Endothelial cell of umbilical vein (primary cell): ENCODE measurements at regions not wholly inside any gene's neighbourhood (a gene's known extent, or its start where the extent isn't known, plus 50 kb on each side); places are given as distances from the start of the nearest gene placed in this dataset.

Experiments
- EZH2 ChIP-seq: IDR thresholded peaks from 2 replicates; pipeline ENCODE4 v1.6.1; 2012; ENCODE audit warnings: borderline replicate concordance, low read depth, mild to moderate bottlenecking, moderate library complexity, low read length, inconsistent platforms; ENCODE audit not compliant: severe bottlenecking
- FOS ChIP-seq: IDR thresholded peaks from 2 replicates; pipeline ENCODE4 v1.6.1; 2011; ENCODE audit warnings: mild to moderate bottlenecking, low read length, moderate library complexity, borderline replicate concordance; ENCODE audit not compliant: insufficient read depth
- GATA2 ChIP-seq: IDR thresholded peaks from 2 replicates; pipeline ENCODE4 v1.7.0; 2011; ENCODE audit warnings: low read depth, mild to moderate bottlenecking, moderate library complexity, mixed read lengths, low read length; ENCODE audit not compliant: insufficient read length, insufficient read depth
- JUN ChIP-seq: IDR thresholded peaks from 2 replicates; pipeline ENCODE4 v1.6.1; 2011; ENCODE audit warnings: borderline replicate concordance, low read depth; ENCODE audit not compliant: insufficient read length, insufficient read depth
- MYC ChIP-seq: IDR thresholded peaks from one replicate; pipeline ENCODE4 v1.6.1; 2011; ENCODE audit warnings: mild to moderate bottlenecking, low read depth, low read length
- POLR2A ChIP-seq: IDR thresholded peaks from 2 replicates; pipeline ENCODE4 v1.6.1; 2012; ENCODE audit warnings: low read depth, mild to moderate bottlenecking, control low read depth, low read length
- POLR2AphosphoS5 ChIP-seq: IDR thresholded peaks from 2 replicates; pipeline ENCODE4 v1.6.1; 2012; ENCODE audit warnings: low read depth, mild to moderate bottlenecking, control low read depth, low read length, moderate library complexity; ENCODE audit not compliant: insufficient read depth
- TF ChIP-seq, protein P1 (sequence below), 2 donors: IDR thresholded peaks; 1 replicate in 1 of 2; 2 replicates in 1 of 2; pipeline ENCODE4 v1.5.1; 2011; ENCODE audit warnings: low read length in 2 of 2, mild to moderate bottlenecking in 2 of 2, moderate library complexity in 2 of 2, control low read depth in 1 of 2, inconsistent platforms in 1 of 2, low read depth in 1 of 2; ENCODE audit not compliant: insufficient read depth in 1 of 2; ENCODE audit errors: extremely low read depth in 1 of 2
- TF ChIP-seq, protein P2 (sequence below): IDR thresholded peaks from 2 replicates; pipeline ENCODE4 v1.6.1; 2011; ENCODE audit not compliant: insufficient read depth, insufficient read length

DNA sequence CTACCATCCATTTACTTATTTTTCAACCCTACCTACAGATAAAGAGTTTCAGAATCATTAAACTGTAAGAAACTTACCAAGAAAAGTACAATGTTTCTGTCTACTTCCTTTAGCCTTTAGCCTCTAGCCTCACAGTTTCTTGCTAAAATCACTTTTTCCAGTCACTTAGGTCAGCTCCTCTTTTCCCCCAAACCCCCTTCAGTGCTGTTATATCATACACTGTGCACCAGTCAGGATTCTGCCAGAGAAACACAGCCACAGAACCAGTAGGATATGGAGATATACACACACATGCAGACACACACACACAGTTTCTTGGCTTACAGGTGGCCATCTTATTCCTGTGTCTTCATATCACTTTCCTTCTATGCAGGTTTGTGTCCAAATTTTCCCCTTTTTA lies 139.9 kb upstream of the LIPC start:
- TF ChIP-seq POLR2AphosphoS5: no peak
- TF ChIP-seq POLR2A: no peak
- TF ChIP-seq, protein P1, sequence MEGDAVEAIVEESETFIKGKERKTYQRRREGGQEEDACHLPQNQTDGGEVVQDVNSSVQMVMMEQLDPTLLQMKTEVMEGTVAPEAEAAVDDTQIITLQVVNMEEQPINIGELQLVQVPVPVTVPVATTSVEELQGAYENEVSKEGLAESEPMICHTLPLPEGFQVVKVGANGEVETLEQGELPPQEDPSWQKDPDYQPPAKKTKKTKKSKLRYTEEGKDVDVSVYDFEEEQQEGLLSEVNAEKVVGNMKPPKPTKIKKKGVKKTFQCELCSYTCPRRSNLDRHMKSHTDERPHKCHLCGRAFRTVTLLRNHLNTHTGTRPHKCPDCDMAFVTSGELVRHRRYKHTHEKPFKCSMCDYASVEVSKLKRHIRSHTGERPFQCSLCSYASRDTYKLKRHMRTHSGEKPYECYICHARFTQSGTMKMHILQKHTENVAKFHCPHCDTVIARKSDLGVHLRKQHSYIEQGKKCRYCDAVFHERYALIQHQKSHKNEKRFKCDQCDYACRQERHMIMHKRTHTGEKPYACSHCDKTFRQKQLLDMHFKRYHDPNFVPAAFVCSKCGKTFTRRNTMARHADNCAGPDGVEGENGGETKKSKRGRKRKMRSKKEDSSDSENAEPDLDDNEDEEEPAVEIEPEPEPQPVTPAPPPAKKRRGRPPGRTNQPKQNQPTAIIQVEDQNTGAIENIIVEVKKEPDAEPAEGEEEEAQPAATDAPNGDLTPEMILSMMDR (IDR thresholded peaks at IDR 0.05; ENCODE audit: extremely low read depth in 1 of 2, insufficient read depth in 1 of 2, low read depth in 1 of 2, low read length in 2 of 2): no peak
- no peak for TF ChIP-seq EZH2
- TF ChIP-seq JUN: no peak
- TF ChIP-seq, protein P2, sequence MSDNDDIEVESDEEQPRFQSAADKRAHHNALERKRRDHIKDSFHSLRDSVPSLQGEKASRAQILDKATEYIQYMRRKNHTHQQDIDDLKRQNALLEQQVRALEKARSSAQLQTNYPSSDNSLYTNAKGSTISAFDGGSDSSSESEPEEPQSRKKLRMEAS: no peak
- TF ChIP-seq FOS: no peak
- TF ChIP-seq MYC: no peak
- no peak for TF ChIP-seq GATA2
